CD14-positive monocyte (primary cell): ENCODE measurements at regions not wholly inside any gene's neighbourhood (a gene's known extent, or its start where the extent isn't known, plus 50 kb on each side); places are given as distances from the start of the nearest gene placed in this dataset.

Experiments used
- DNase-seq, 3 donors: peaks; one replicate each; pipeline ENCODE4 v3.0.0-alpha.2; 2011 to 2022
- H2AFZ ChIP-seq: 2 replicates; pipeline ENCODE4 v1.6.0; 2012; ENCODE audit warnings: mild to moderate bottlenecking, low read depth, low read length, inconsistent platforms; ENCODE audit not compliant: insufficient read depth, poor library complexity, severe bottlenecking
- H3K27ac ChIP-seq, 2 donors: 1 replicate in 1 of 2; 2 replicates in 1 of 2; pipeline ENCODE4 v1.5.1; 2012 to 2013; ENCODE audit warnings: low read length in 2 of 2, control low read depth in 1 of 2, inconsistent platforms in 1 of 2, low read depth in 1 of 2, mild to moderate bottlenecking in 1 of 2
- H3K27me3 ChIP-seq, 2 donors: one replicate each; pipeline versions ENCODE4 v1.6.0 to v1.6.1; 2011 to 2013; ENCODE audit warnings: low read length in 2 of 2; ENCODE audit not compliant: control insufficient read depth in 2 of 2, insufficient read depth in 2 of 2
- H3K36me3 ChIP-seq, 2 donors: replicated peaks in 1 of 2; 1 replicate in 1 of 2; 2 replicates in 1 of 2; pipeline versions ENCODE4 v1.5.1 to v1.6.1; 2012 to 2013; ENCODE audit warnings: low read length in 2 of 2, control low read depth in 1 of 2, inconsistent platforms in 1 of 2, mild to moderate bottlenecking in 1 of 2; ENCODE audit not compliant: insufficient read depth in 2 of 2, control insufficient read depth in 1 of 2
- H3K4me1 ChIP-seq, 2 donors: 1 replicate in 1 of 2; 2 replicates in 1 of 2; pipeline versions ENCODE4 v1.5.1 to v1.6.1; 2012 to 2013; ENCODE audit warnings: low read length in 2 of 2, control low read depth in 1 of 2, inconsistent platforms in 1 of 2, mild to moderate bottlenecking in 1 of 2, moderate library complexity in 1 of 2; ENCODE audit not compliant: insufficient read depth in 2 of 2, control insufficient read depth in 1 of 2
- H3K4me2 ChIP-seq: replicated peaks from 2 replicates; pipeline ENCODE3; 2012; ENCODE audit warnings: low read length, moderate library complexity, mild to moderate bottlenecking; ENCODE audit not compliant: poor library complexity, severe bottlenecking; ENCODE audit errors: extremely low read depth
- H3K4me3 ChIP-seq, 3 experiments: fragments of 200-600 bp in 1 of 3; sonication (generic) in 1 of 3; replicated peaks in 1 of 3; 1 replicate in 2 of 3; 2 replicates in 1 of 3; pipeline ENCODE4 v1.5.1; 2011 to 2013; ENCODE audit warnings: low read length in 3 of 3, mild to moderate bottlenecking in 3 of 3, control low read depth in 2 of 3, low read depth in 2 of 3, inconsistent platforms in 1 of 3, moderate library complexity in 1 of 3
- H3K79me2 ChIP-seq: 2 replicates; pipeline ENCODE4 v1.6.0; 2012; ENCODE audit warnings: mild to moderate bottlenecking, control low read depth, inconsistent platforms, low read length, moderate library complexity; ENCODE audit not compliant: insufficient read depth
- H3K9ac ChIP-seq: 2 replicates; pipeline ENCODE4 v1.6.0; 2017; ENCODE audit warnings: low read length, mild to moderate bottlenecking; ENCODE audit not compliant: insufficient read depth, poor library complexity, severe bottlenecking
- H3K9me3 ChIP-seq, 2 donors: replicated peaks in 1 of 2; 1 replicate in 1 of 2; 2 replicates in 1 of 2; pipeline versions ENCODE4 v1.5.1 to v1.6.1; 2012 to 2013; ENCODE audit warnings: low read length in 2 of 2, control low read depth in 1 of 2; ENCODE audit not compliant: control insufficient read depth in 1 of 2, insufficient read depth in 1 of 2
- H4K20me1 ChIP-seq: 2 replicates; pipeline ENCODE4 v1.6.0; 2012; ENCODE audit warnings: mild to moderate bottlenecking, low read length, control low read depth, moderate library complexity; ENCODE audit not compliant: insufficient read depth
- H3K27ac Mint-ChIP-seq, 7 donors: one replicate each; pipeline ENCODE4 v1.8.0; 2020; ENCODE audit warnings: mild to moderate bottlenecking in 7 of 7, mixed read lengths in 7 of 7, moderate library complexity in 6 of 7, inconsistent platforms in 2 of 7
- H3K27me3 Mint-ChIP-seq, 3 donors: one replicate each; pipeline ENCODE4 v1.8.0; 2021 to 2022; ENCODE audit warnings: low read depth in 3 of 3, mild to moderate bottlenecking in 3 of 3, mixed read lengths in 3 of 3, moderate library complexity in 3 of 3, inconsistent platforms in 1 of 3
- H3K36me3 Mint-ChIP-seq, 2 donors: one replicate each; pipeline ENCODE4 v1.8.0; 2020; ENCODE audit warnings: mixed read lengths in 2 of 2, inconsistent platforms in 1 of 2, mild to moderate bottlenecking in 1 of 2
- H3K4me1 Mint-ChIP-seq: one replicate; pipeline ENCODE4 v1.8.0; 2020; ENCODE audit warnings: mild to moderate bottlenecking, mixed read lengths
- H3K4me3 Mint-ChIP-seq, 2 donors: one replicate each; pipeline ENCODE4 v1.8.0; 2020; ENCODE audit warnings: mild to moderate bottlenecking in 2 of 2, mixed read lengths in 2 of 2, moderate library complexity in 1 of 2
- H3K9me3 Mint-ChIP-seq, 7 donors: one replicate each; pipeline ENCODE4 v1.8.0; 2020 to 2022; ENCODE audit warnings: mixed read lengths in 7 of 7, mild to moderate bottlenecking in 6 of 7, moderate library complexity in 6 of 7, inconsistent platforms in 2 of 7
- WGBS: methylation state at CpG from one replicate; pipeline ENCODE4 v1.1.5; 2013; ENCODE audit warnings: missing lambda C conversion rate; ENCODE audit not compliant: insufficient coverage; 5-methylcytosine and 5-hydroxymethylcytosine counted together
- intact Hi-C, 2 donors: fragments of 100-400 bp; cut with micrococcal nuclease; formaldehyde crosslinking; loops; one replicate each; pipeline versions ENCODE4 v1.15.0 to v1.15.1; 2023
- TF ChIP-seq, protein P1 (sequence below): fragments of 200-600 bp; IDR thresholded peaks from one replicate; pipeline ENCODE4 v1.8.0; 2022; ENCODE audit warnings: antibody characterized with exemption, mild to moderate bottlenecking

DNA sequence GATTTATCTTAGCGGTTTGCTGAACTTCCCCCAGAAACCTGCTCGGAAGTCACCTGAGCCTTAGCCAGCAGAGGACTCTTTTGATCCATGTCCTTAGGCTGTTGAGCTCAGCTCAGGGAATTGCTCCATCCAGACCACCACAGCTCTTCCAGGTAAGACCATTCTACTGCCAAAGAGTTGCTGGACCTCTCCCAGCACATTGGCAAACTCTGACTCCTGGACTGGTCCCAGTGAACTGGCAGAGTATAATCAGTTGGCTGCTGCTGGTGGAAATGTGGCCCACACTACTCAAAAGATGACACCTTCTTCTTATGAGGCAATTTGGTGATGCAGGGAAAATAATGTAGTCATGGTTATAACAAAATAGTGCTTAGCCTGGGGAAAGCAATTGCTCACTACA lies 308.8 kb upstream of the FIGN start:
- Histone ChIP-seq H3K27me3 (no peaks in the 10 kb centered on the region), H3K36me3 (no peaks in the 10 kb centered on the region), H4K20me1 (no peaks in the 10 kb centered on the region), H3K9me3 (peaks cover 0 to 3% of the 10 kb centered on the region in 2 donors), H3K9ac (no peak overlapping the region), H3K79me2 (no peaks in the 10 kb centered on the region), H3K4me2 (no peak overlapping the region), H3K4me3 (no peak overlapping the region), H2AFZ (no peak overlapping the region), H3K4me1 (no peaks in the 10 kb centered on the region), H3K27ac (no peak overlapping the region)
- no peak overlapping the region for H3K4me3 Mint-ChIP-seq
- H3K27ac Mint-ChIP-seq = no peak overlapping the region
- WGBS = 100% methylated on average over 1 of the region's 2 CpGs
- TF ChIP-seq, protein P1, sequence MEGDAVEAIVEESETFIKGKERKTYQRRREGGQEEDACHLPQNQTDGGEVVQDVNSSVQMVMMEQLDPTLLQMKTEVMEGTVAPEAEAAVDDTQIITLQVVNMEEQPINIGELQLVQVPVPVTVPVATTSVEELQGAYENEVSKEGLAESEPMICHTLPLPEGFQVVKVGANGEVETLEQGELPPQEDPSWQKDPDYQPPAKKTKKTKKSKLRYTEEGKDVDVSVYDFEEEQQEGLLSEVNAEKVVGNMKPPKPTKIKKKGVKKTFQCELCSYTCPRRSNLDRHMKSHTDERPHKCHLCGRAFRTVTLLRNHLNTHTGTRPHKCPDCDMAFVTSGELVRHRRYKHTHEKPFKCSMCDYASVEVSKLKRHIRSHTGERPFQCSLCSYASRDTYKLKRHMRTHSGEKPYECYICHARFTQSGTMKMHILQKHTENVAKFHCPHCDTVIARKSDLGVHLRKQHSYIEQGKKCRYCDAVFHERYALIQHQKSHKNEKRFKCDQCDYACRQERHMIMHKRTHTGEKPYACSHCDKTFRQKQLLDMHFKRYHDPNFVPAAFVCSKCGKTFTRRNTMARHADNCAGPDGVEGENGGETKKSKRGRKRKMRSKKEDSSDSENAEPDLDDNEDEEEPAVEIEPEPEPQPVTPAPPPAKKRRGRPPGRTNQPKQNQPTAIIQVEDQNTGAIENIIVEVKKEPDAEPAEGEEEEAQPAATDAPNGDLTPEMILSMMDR = no peak
- no peak for DNase-seq
- intact Hi-C loops = no loop called here
- H3K4me1 Mint-ChIP-seq = no peaks in the 10 kb centered on the region
- peaks cover 0 to 12% (median 1%) of the 10 kb centered on the region in 7 donors for H3K9me3 Mint-ChIP-seq
- H3K27me3 Mint-ChIP-seq = no peaks in the 10 kb centered on the region
- H3K36me3 Mint-ChIP-seq = no peaks in the 10 kb centered on the region

DNA sequence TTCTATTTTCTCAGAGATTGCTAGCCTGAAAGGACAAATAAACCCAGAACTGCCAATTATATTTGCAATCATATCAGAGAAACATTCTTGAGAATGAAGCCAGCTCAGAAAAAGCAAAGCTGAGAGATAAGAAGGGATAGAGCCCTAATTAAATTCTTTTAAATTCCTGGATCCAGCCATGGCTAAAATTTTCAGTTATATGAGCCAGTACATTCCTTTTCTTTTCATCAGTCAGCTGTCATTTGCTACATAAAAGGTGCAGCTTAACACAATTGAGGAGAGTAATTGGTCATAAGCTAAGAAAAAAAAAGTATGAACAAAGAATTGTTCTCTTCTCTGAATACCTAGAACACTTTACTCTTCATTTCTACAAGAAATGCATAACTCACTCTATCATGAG lies 303.5 kb upstream of the FIGN start:
- Mint-ChIP-seq H3K27me3 (no peaks in the 10 kb centered on the region), H3K4me3 (no peak overlapping the region), H3K36me3 (no peaks in the 10 kb centered on the region), H3K27ac (no peak overlapping the region), H3K4me1 (no peaks in the 10 kb centered on the region), H3K9me3 (peaks cover 0 to 2% (median 1%) of the 10 kb centered on the region in 7 donors)
- DNase-seq = no peak
- no peak overlapping the region for H3K4me2 ChIP-seq
- no peaks in the 10 kb centered on the region for H4K20me1 ChIP-seq
- H3K4me3 ChIP-seq = no peak overlapping the region
- H3K36me3 ChIP-seq = no peaks in the 10 kb centered on the region
- no peaks in the 10 kb centered on the region for H3K27me3 ChIP-seq
- H3K27ac ChIP-seq = no peak overlapping the region
- no peak overlapping the region for H3K9ac ChIP-seq
- intact Hi-C loops = no loop called here
- peaks cover 0 to 3% of the 10 kb centered on the region in 2 donors for H3K9me3 ChIP-seq
- H2AFZ ChIP-seq = no peak overlapping the region
- no peaks in the 10 kb centered on the region for H3K4me1 ChIP-seq
- TF ChIP-seq, protein P1 = no peak
- no peaks in the 10 kb centered on the region for H3K79me2 ChIP-seq
